IMR-90 (cell line): ENCODE measurements at regions not wholly inside any gene's neighbourhood (a gene's known extent, or its start where the extent isn't known, plus 50 kb on each side); places are given as distances from the start of the nearest gene placed in this dataset.

ENCODE experiments used
- ATAC-seq: fragments of 200-7000 bp; cut with Tn5 transposase; 2 replicates; pipeline ENCODE4 v1.9.1; 2020; ENCODE audit warnings: low read depth, mild to moderate bottlenecking, moderate library complexity
- BruUV-seq: library from RNA; stranded (reverse); fragments of 400-500 nt; replicated peaks from 2 replicates; lab custom pipeline; 2021; lab: Mats Ljungman, UMichigan
- CTCF ChIA-PET: fragments of 300-600 bp; formaldehyde crosslinking; extraction: SDS; loops from one replicate; lab custom pipeline; 2021; ENCODE audit warnings: antibody characterized with exemption; lab: Yijun Ruan, JAX
- POLR2A ChIA-PET: fragments of 300-600 bp; sonication (Branson Sonifier 250); formaldehyde crosslinking; loops from one replicate; lab custom pipeline; 2022; ENCODE audit warnings: antibody characterized with exemption; ENCODE audit not compliant: unreplicated experiment; lab: Charles Lee
- DNase-seq: peaks from one replicate; pipeline ENCODE4 v3.0.0; 2013
- H2AFZ ChIP-seq: replicated peaks from 2 replicates; pipeline ENCODE3; 2013; ENCODE audit warnings: low read length, mild to moderate bottlenecking; ENCODE audit not compliant: poor library complexity
- H2AK5ac ChIP-seq: 2 replicates; pipeline ENCODE4 v1.6.1; 2013; ENCODE audit warnings: low read depth, low read length, inconsistent platforms
- H2AK9ac ChIP-seq: replicated peaks from 2 replicates; pipeline ENCODE3; 2013; ENCODE audit warnings: mild to moderate bottlenecking, low read depth, low read length, moderate library complexity; ENCODE audit not compliant: poor library complexity
- H2BK120ac ChIP-seq: 2 replicates; pipeline ENCODE4 v1.6.1; 2013; ENCODE audit warnings: low read depth, low read length, inconsistent platforms
- H2BK15ac ChIP-seq: 3 replicates; pipeline ENCODE4 v1.6.1; 2013; ENCODE audit warnings: low read depth, low read length, inconsistent platforms
- H2BK20ac ChIP-seq: 2 replicates; pipeline ENCODE4 v1.6.1; 2013; ENCODE audit warnings: low read depth, mild to moderate bottlenecking, inconsistent platforms, low read length, moderate library complexity
- H2BK5ac ChIP-seq: 2 replicates; pipeline ENCODE4 v1.6.1; 2013; ENCODE audit warnings: mild to moderate bottlenecking, low read depth, low read length, inconsistent platforms; ENCODE audit not compliant: poor library complexity, severe bottlenecking
- H3K14ac ChIP-seq: replicated peaks from 2 replicates; pipeline ENCODE4 v1.6.1; 2013; ENCODE audit warnings: low read depth, low read length, inconsistent platforms
- H3K18ac ChIP-seq: 2 replicates; pipeline ENCODE4 v1.6.1; 2013; ENCODE audit warnings: low read depth, low read length, control low read depth
- H3K23ac ChIP-seq: 2 replicates; pipeline ENCODE4 v1.6.1; 2013; ENCODE audit warnings: low read depth, low read length, inconsistent platforms
- H3K27ac ChIP-seq: 2 replicates; pipeline ENCODE4 v1.5.1; 2013; ENCODE audit warnings: mild to moderate bottlenecking, control low read depth, low read length; ENCODE audit not compliant: insufficient read depth
- H3K27me3 ChIP-seq: 2 replicates; pipeline ENCODE4 v1.6.1; 2013; ENCODE audit warnings: low read length; ENCODE audit not compliant: control insufficient read depth, insufficient read depth
- H3K36me3 ChIP-seq: 2 replicates; pipeline ENCODE4 v1.6.1; 2013; ENCODE audit warnings: low read length, mixed read lengths; ENCODE audit not compliant: control insufficient read depth, insufficient read depth
- H3K4ac ChIP-seq: 2 replicates; pipeline ENCODE4 v1.6.1; 2013; ENCODE audit warnings: low read depth, low read length, inconsistent platforms
- H3K4me1 ChIP-seq: 2 replicates; pipeline ENCODE4 v1.6.1; 2013; ENCODE audit warnings: low read length, mixed read lengths; ENCODE audit not compliant: control insufficient read depth, insufficient read depth
- H3K4me2 ChIP-seq: 2 replicates; pipeline ENCODE4 v1.6.1; 2013; ENCODE audit warnings: low read depth, mild to moderate bottlenecking, control low read depth, low read length, moderate library complexity
- H3K4me3 ChIP-seq: 2 replicates; pipeline ENCODE4 v1.5.1; 2013; ENCODE audit warnings: low read depth, mild to moderate bottlenecking, control low read depth, low read length, moderate library complexity; ENCODE audit not compliant: insufficient read depth
- H3K56ac ChIP-seq: 2 replicates; pipeline ENCODE4 v1.6.1; 2013; ENCODE audit warnings: low read length, inconsistent platforms; ENCODE audit not compliant: insufficient read depth; ENCODE audit errors: extremely low read depth
- H3K79me1 ChIP-seq, 2 experiments: 2 replicates each; pipeline ENCODE4 v1.6.1; 2013; ENCODE audit warnings: low read length in 2 of 2, inconsistent platforms in 1 of 2, low read depth in 1 of 2
- H3K9ac ChIP-seq: 2 replicates; pipeline ENCODE4 v1.6.1; 2013; ENCODE audit warnings: low read depth, low read length, control low read depth
- H3K9me1 ChIP-seq: 2 replicates; pipeline ENCODE4 v1.6.1; 2013; ENCODE audit warnings: low read length, inconsistent platforms; ENCODE audit not compliant: insufficient read depth
- H3K9me3 ChIP-seq: 2 replicates; pipeline ENCODE4 v1.6.1; 2013; ENCODE audit warnings: low read length; ENCODE audit not compliant: control insufficient read depth, insufficient read depth
- H4K20me1 ChIP-seq: 2 replicates; pipeline ENCODE4 v1.6.1; 2013; ENCODE audit warnings: low read length, inconsistent platforms; ENCODE audit not compliant: insufficient read depth
- H4K5ac ChIP-seq: 2 replicates; pipeline ENCODE4 v1.6.1; 2013; ENCODE audit warnings: mild to moderate bottlenecking, low read depth, low read length, control low read depth
- H4K8ac ChIP-seq, 2 experiments: 2 replicates each; pipeline ENCODE4 v1.6.1; 2013; ENCODE audit warnings: low read depth in 2 of 2, low read length in 2 of 2, control low read depth in 1 of 2, inconsistent platforms in 1 of 2
- H4K91ac ChIP-seq: 2 replicates; pipeline ENCODE4 v1.6.1; 2013; ENCODE audit warnings: low read depth, low read length, inconsistent platforms; ENCODE audit not compliant: insufficient read depth
- BHLHE40 ChIP-seq: fragments of 150-350 bp; IDR thresholded peaks from 2 replicates; pipeline ENCODE4 v1.6.1; 2016; ENCODE audit warnings: mild to moderate bottlenecking, low read depth, low read length
- CEBPB ChIP-seq: IDR thresholded peaks from 2 replicates; pipeline ENCODE4 v1.6.1; 2012; ENCODE audit warnings: low read depth, low read length, improper control_type of control experiment
- CHD1 ChIP-seq: IDR thresholded peaks from 2 replicates; pipeline ENCODE4 v1.6.1; 2012; ENCODE audit warnings: low read depth, low read length, improper control_type of control experiment
- CTCF ChIP-seq: conservative IDR thresholded peaks from 2 replicates; pipeline ENCODE4 v1.5.1; 2012; ENCODE audit warnings: mild to moderate bottlenecking, low read depth, low read length, improper control_type of control experiment
- ELK1 ChIP-seq: fragments of 150-350 bp; IDR thresholded peaks from 2 replicates; pipeline ENCODE4 v1.6.1; 2016; ENCODE audit warnings: low read depth, mild to moderate bottlenecking, low read length, moderate library complexity, borderline replicate concordance
- FOS ChIP-seq: fragments of 150-350 bp; IDR thresholded peaks from 2 replicates; pipeline ENCODE4 v1.6.1; 2016; ENCODE audit warnings: low read depth, low read length
- MAFK ChIP-seq: IDR thresholded peaks from 2 replicates; pipeline ENCODE4 v1.6.1; 2012; ENCODE audit warnings: low read depth, low read length, improper control_type of control experiment
- MAZ ChIP-seq: IDR thresholded peaks from 2 replicates; pipeline ENCODE4 v1.6.1; 2012; ENCODE audit warnings: low read depth, mild to moderate bottlenecking, low read length, improper control_type of control experiment, moderate library complexity, borderline replicate concordance
- MXI1 ChIP-seq: IDR thresholded peaks from 2 replicates; pipeline ENCODE4 v1.6.1; 2012; ENCODE audit warnings: low read depth, mild to moderate bottlenecking, low read length, moderate library complexity, borderline replicate concordance
- NFE2L2 ChIP-seq: fragments of 150-350 bp; IDR thresholded peaks from 2 replicates; pipeline ENCODE4 v1.6.1; 2016; ENCODE audit warnings: low read depth, mild to moderate bottlenecking, low read length
- POLR2A ChIP-seq: IDR thresholded peaks from 2 replicates; pipeline ENCODE4 v1.6.1; 2012; ENCODE audit warnings: mild to moderate bottlenecking, low read depth, low read length
- RAD21 ChIP-seq: IDR thresholded peaks from 2 replicates; pipeline ENCODE4 v1.6.1; 2012; ENCODE audit warnings: low read length, improper control_type of control experiment
- RCOR1 ChIP-seq: IDR thresholded peaks from 2 replicates; pipeline ENCODE4 v1.6.1; 2012; ENCODE audit warnings: mild to moderate bottlenecking, low read length, improper control_type of control experiment; ENCODE audit not compliant: insufficient replicate concordance
- RFX5 ChIP-seq: IDR thresholded peaks from 2 replicates; pipeline ENCODE4 v1.8.0; 2012; ENCODE audit warnings: low read depth, mild to moderate bottlenecking, low read length, moderate library complexity
- SMC3 ChIP-seq: fragments of 150-350 bp; IDR thresholded peaks from 2 replicates; pipeline ENCODE4 v1.6.1; 2016; ENCODE audit warnings: low read depth, mild to moderate bottlenecking, antibody characterized with exemption, low read length, moderate library complexity
- USF2 ChIP-seq: fragments of 150-350 bp; IDR thresholded peaks from 2 replicates; pipeline ENCODE4 v1.6.1; 2017; ENCODE audit warnings: mild to moderate bottlenecking, antibody characterized with exemption, low read length, low read depth
- dilution Hi-C: fragments of 300-500 bp; cut with HindIII; formaldehyde crosslinking; loops from one replicate; pipeline ENCODE4 v1.14.3; 2018; ENCODE audit warnings: low sequenced_read_pairs; ENCODE audit not compliant: unreplicated experiment
- in situ Hi-C: fragments of 300-500 bp; cut with MboI; formaldehyde crosslinking; loops from 3 replicates; pipeline ENCODE4 v1.14.3; 2019; ENCODE audit warnings: low sequenced_read_pairs, inconsistent platforms, mixed read lengths
- intact Hi-C: fragments of 100-400 bp; cut with micrococcal nuclease; formaldehyde crosslinking; loops from 2 replicates; pipeline ENCODE4 v1.10.0; 2022

- TF ChIP-seq USF2 (no peak), MAZ (no peak), NFE2L2 (no peak), BHLHE40 (no peak), RAD21 (no peak), POLR2A (no peak), RFX5 (no peak), MXI1 (no peak), FOS (no peak), ELK1 (no peak), SMC3 (no peak), MAFK (no peak), CEBPB (no peak), CHD1 (no peak), RCOR1 (no peak), CTCF (no peak)
- no peak for DNase-seq
- Histone ChIP-seq H4K8ac (no peak overlapping the region), H3K27me3 (no peaks in the 10 kb centered on the region), H3K4me2 (no peak overlapping the region), H2AK9ac (no peak overlapping the region), H3K23ac (no peak overlapping the region), H3K79me1 (no peaks in the 10 kb centered on the region), H3K36me3 (no peaks in the 10 kb centered on the region), H3K9me1 (no peaks in the 10 kb centered on the region), H3K56ac (no peak overlapping the region), H2BK5ac (no peak overlapping the region), H2AK5ac (no peak overlapping the region), H2BK15ac (no peak overlapping the region), H3K9me3 (0 out of 2 replicates have a peak, but pooled peaks cover 3% of the 10 kb centered on the region), H4K91ac (no peak overlapping the region), H3K9ac (no peak overlapping the region), H2BK20ac (no peak overlapping the region), H3K14ac (no peak overlapping the region), H4K5ac (no peak overlapping the region), H3K4ac (no peak overlapping the region), H4K20me1 (no peaks in the 10 kb centered on the region), H3K27ac (no peak overlapping the region), H3K4me1 (no peaks in the 10 kb centered on the region), H2BK120ac (no peak overlapping the region), H3K18ac (no peak overlapping the region), H2AFZ (no peak overlapping the region), H3K4me3 (no peak overlapping the region)
- no peak for ATAC-seq
- POLR2A ChIA-PET: no interaction called here
- no TSS peak for BruUV-seq
- in situ Hi-C loops (no loop called here), intact Hi-C loops (no loop called here), dilution Hi-C loops (no loop called here)
- CTCF ChIA-PET: no interaction called here
These were observed 711.9 kb upstream of the RAB6C start for GRCh38 chr2:129267559-129267958.
